Pancreas (tissue), 10 donors: ENCODE measurements at regions not wholly inside any gene's neighbourhood (a gene's known extent, or its start where the extent isn't known, plus 50 kb on each side); places are given as distances from the start of the nearest gene placed in this dataset.
A peak's percentile ranks its signal among the peaks of the same experiment; 100 is the strongest.

Experiments
- ATAC-seq, 4 donors: fragments of 200-7000 bp; cut with Tn5 transposase; one replicate each; pipeline versions ENCODE4 v1.8.0 to v1.9.1; 2020; ENCODE audit warnings: mild to moderate bottlenecking in 4 of 4, moderate library complexity in 4 of 4
- DNase-seq, 6 donors: peaks; one replicate each; pipeline ENCODE4 v3.0.0-alpha.2; 2020
- FAIRE-seq: peaks from 2 replicates; lab custom pipeline; 2012; peaks lifted over from hg19 to GRCh38; lab: Jason Lieb, UNC
- H3K27ac ChIP-seq, 4 donors: fragments of 200-600 bp; sonication (generic); 1 replicate in 3 of 4; 2 replicates in 1 of 4; pipeline versions ENCODE4 v1.5.0 to v1.8.0; 2020
- H3K27me3 ChIP-seq, 4 donors: fragments of 200-600 bp; one replicate each; pipeline ENCODE4 v1.8.0; 2021
- H3K36me3 ChIP-seq, 3 donors: fragments of 200-600 bp; sonication (generic) in 1 of 3; one replicate each; pipeline versions ENCODE4 v1.5.0 to v1.8.0; 2020 to 2021
- H3K4me1 ChIP-seq, 3 donors: fragments of 200-600 bp; one replicate each; pipeline ENCODE4 v1.8.0; 2021
- H3K4me3 ChIP-seq, 4 donors: fragments of 200-600 bp; sonication (generic) in 2 of 4; one replicate each; pipeline versions ENCODE4 v1.5.0 to v1.8.0; 2020 to 2021
- H3K9me3 ChIP-seq, 4 donors: fragments of 200-600 bp; one replicate each; pipeline ENCODE4 v1.8.0; 2021
- WGBS, 2 donors: extraction: QIAGEN DNeasy Blood & Tissue Kit; methylation state at CpG; one replicate each; pipeline ENCODE4 v1.1.7; 2013; 5-methylcytosine and 5-hydroxymethylcytosine counted together
- intact Hi-C, 3 donors: fragments of 100-400 bp; cut with DNase I; formaldehyde crosslinking; loops; one replicate each; pipeline versions ENCODE4 v1.11.1 to v1.14.2; 2022
- TF ChIP-seq, protein P1 (sequence below), 4 donors: fragments of 200-600 bp; sonication (generic) in 3 of 4; IDR thresholded peaks; one replicate each; pipeline versions ENCODE4 v1.5.0 to v1.8.0; 2021; ENCODE audit warnings: antibody characterized with exemption in 4 of 4
- donor health status: healthy with polysubstance abuse.
- donor health status: DM: no; HTN: no; CAD: no; lungs with moderate emphysema.
- donor health status: DM: no; HTN: no; CAD: no.
- donor health status: control.
- donor health status: control.
- donor health status: Bipolar disorder and iron deficiency.
- donor health status: DM: yes; HTN: yes; CAD: no.
- donor health status: DM: no; HTN: no; CAD: no.
- donor health status: DM: no; HTN: no; CAD: no.
- donor health status: DM: yes; HTN: yes; CAD: no.

DNA sequence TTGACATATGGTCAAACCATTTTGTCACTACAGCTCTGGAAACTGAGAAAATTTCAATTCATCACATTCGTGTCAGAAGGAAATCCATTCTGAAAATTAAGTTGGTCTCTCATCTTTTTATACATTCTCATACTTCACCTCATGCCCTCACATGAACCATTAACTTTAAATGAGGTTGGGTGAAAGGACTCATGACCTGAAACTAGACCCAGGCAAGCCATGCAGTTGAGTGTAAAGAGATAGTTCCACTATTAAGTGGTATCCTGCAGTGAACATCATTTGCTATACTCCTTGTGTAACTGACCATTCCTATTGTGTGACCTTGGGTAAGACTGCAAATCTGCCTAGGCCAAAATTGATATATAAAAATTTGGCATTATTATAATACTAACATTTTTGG is 299.6 kb upstream of the GRIN3A start:
- H3K4me3 ChIP-seq: no peak overlapping the region
- no peak for ATAC-seq
- no peaks in the 10 kb centered on the region for H3K27me3 ChIP-seq
- no peaks in the 10 kb centered on the region for H3K4me1 ChIP-seq
- FAIRE-seq: no peak
- no peak for DNase-seq
- H3K36me3 ChIP-seq: no peaks in the 10 kb centered on the region
- no peaks in the 10 kb centered on the region for H3K9me3 ChIP-seq
- 39 to 41% methylated on average over 1 of the region's 1 CpG for WGBS, 2 donors
- intact Hi-C loops: no loop called here
- TF ChIP-seq, protein P1, sequence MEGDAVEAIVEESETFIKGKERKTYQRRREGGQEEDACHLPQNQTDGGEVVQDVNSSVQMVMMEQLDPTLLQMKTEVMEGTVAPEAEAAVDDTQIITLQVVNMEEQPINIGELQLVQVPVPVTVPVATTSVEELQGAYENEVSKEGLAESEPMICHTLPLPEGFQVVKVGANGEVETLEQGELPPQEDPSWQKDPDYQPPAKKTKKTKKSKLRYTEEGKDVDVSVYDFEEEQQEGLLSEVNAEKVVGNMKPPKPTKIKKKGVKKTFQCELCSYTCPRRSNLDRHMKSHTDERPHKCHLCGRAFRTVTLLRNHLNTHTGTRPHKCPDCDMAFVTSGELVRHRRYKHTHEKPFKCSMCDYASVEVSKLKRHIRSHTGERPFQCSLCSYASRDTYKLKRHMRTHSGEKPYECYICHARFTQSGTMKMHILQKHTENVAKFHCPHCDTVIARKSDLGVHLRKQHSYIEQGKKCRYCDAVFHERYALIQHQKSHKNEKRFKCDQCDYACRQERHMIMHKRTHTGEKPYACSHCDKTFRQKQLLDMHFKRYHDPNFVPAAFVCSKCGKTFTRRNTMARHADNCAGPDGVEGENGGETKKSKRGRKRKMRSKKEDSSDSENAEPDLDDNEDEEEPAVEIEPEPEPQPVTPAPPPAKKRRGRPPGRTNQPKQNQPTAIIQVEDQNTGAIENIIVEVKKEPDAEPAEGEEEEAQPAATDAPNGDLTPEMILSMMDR (IDR thresholded peaks at IDR 0.05): no peak
- no peak overlapping the region for H3K27ac ChIP-seq

GRCh38 chr9:102035929-102036328 is 297.5 kb upstream of the GRIN3A start:
- Histone ChIP-seq H3K4me3 (no peak overlapping the region), H3K36me3 (no peaks in the 10 kb centered on the region), H3K27me3 (no peaks in the 10 kb centered on the region), H3K27ac (no peak overlapping the region), H3K9me3 (no peaks in the 10 kb centered on the region), H3K4me1 (no peaks in the 10 kb centered on the region)
- no peak for DNase-seq
- TF ChIP-seq, protein P1 (IDR thresholded peaks at IDR 0.05): no peak
- intact Hi-C loops: no loop called here
- no peak for ATAC-seq
- no peak for FAIRE-seq

GRCh38 chr9:102032614-102033013 is 294.2 kb upstream of the GRIN3A start:
- intact Hi-C loops: no loop called here
- no peaks in the 10 kb centered on the region for H3K9me3 ChIP-seq
- no peak for ATAC-seq
- H3K27me3 ChIP-seq: no peaks in the 10 kb centered on the region
- H3K36me3 ChIP-seq: no peaks in the 10 kb centered on the region
- no peak overlapping the region for H3K4me3 ChIP-seq
- H3K4me1 ChIP-seq: peaks cover 0 to 2% (median 0%) of the 10 kb centered on the region in 3 donors
- no peak overlapping the region for H3K27ac ChIP-seq
- FAIRE-seq: no peak
- TF ChIP-seq, protein P1 (IDR thresholded peaks at IDR 0.05): no peak
- no peak for DNase-seq

DNA sequence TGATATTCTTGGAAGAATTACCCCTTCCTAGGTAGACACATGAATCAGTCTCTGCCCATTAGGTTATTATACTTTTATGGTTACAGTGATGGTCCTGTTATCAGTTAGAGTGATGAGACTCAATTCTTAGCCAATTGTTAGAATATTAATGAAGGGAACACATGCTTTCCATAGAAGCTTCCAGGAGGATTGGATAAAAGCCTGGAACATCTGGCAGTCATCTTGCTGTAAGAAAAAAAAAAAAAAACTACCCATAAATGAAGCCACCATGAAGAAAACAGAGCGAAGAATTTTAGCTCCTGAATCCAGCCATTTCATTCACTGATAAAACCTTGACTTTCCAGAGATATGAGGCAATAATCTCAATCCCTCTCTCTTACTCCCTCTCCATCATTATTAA is 262.5 kb upstream of the GRIN3A start:
- ATAC-seq (no peak), FAIRE-seq (no peak), DNase-seq (no peak)
- Histone ChIP-seq H3K27ac (no peak overlapping the region), H3K36me3 (no peaks in the 10 kb centered on the region), H3K9me3 (no peaks in the 10 kb centered on the region), H3K4me3 (no peak overlapping the region), H3K27me3 (no peaks in the 10 kb centered on the region), H3K4me1 (no peaks in the 10 kb centered on the region)
- intact Hi-C loops: no loop called here
- WGBS, 2 donors: 50 to 53% methylated on average over 1 of the region's 1 CpG
- TF ChIP-seq, protein P1 (IDR thresholded peaks at IDR 0.05): no peak

DNA sequence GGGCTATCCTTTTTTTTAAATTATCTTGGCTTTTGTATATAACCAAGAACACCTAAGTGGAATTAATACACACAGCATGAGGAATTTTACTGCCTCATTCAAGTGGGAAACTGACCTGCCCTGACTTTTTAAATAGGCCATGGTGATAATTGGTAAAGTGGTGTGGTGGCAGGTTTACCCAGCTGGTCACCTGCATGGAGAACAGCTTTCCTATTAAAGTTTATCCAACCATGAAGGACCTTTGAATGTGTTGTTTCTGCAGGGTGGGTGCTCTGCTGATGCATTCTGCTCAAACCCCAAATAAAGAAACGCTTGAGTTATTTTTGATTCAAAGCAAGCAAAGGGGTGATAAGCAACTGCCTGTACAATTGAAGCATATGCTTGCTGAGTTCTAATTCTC is 261.0 kb upstream of the GRIN3A start:
- H3K4me1 ChIP-seq: no peaks in the 10 kb centered on the region
- no peaks in the 10 kb centered on the region for H3K9me3 ChIP-seq
- H3K4me3 ChIP-seq: no peak overlapping the region
- H3K27me3 ChIP-seq: no peaks in the 10 kb centered on the region
- no peaks in the 10 kb centered on the region for H3K36me3 ChIP-seq
- intact Hi-C loops: no loop called here
- TF ChIP-seq, protein P1 (IDR thresholded peaks at IDR 0.05): no peak
- FAIRE-seq (no peak), ATAC-seq (peak in 2 of 4 donors; percentile 47 to 61), DNase-seq (no peak)
- H3K27ac ChIP-seq: no peak overlapping the region
- 38 to 58% methylated on average over 1 of the region's 1 CpG for WGBS, 2 donors
